DND-41 (cell line): ENCODE measurements at regions not wholly inside any gene's neighbourhood (a gene's known extent, or its start where the extent isn't known, plus 50 kb on each side); places are given as distances from the start of the nearest gene placed in this dataset.

Experiments
- CTCF ChIP-seq: IDR thresholded peaks from 2 replicates; pipeline ENCODE4 v1.5.1; 2012; ENCODE audit warnings: borderline replicate concordance, low read length, moderate library complexity, mild to moderate bottlenecking; ENCODE audit not compliant: poor library complexity, severe bottlenecking; ENCODE audit errors: extremely low read depth
- EZH2 ChIP-seq: IDR thresholded peaks from 3 replicates; pipeline ENCODE4 v1.6.1; 2012; ENCODE audit warnings: borderline replicate concordance, low read depth, mild to moderate bottlenecking, moderate library complexity, low read length, inconsistent platforms; ENCODE audit not compliant: severe bottlenecking

GRCh38 chr13:74927823-74928222 is 554.1 kb downstream of the TBC1D4 start:
- TF ChIP-seq CTCF (no peak), EZH2 (no peak)
